Right cardiac atrium (tissue), 5 donors: ENCODE measurements at regions not wholly inside any gene's neighbourhood (a gene's known extent, or its start where the extent isn't known, plus 50 kb on each side); places are given as distances from the start of the nearest gene placed in this dataset.

Source experiments
- ATAC-seq, 2 donors: fragments of 200-7000 bp; cut with Tn5 transposase; one replicate each; pipeline versions ENCODE4 v1.8.0 to v1.9.1; 2020; ENCODE audit warnings: moderate library complexity in 2 of 2, mild to moderate bottlenecking in 1 of 2
- DNase-seq, 3 donors: peaks; one replicate each; pipeline ENCODE4 v3.0.0-alpha.2; 2020
- H3K27ac ChIP-seq: one replicate; pipeline ENCODE4 v1.5.1; 2013; ENCODE audit warnings: mild to moderate bottlenecking, low read length, control low read depth, moderate library complexity
- H3K27me3 ChIP-seq: one replicate; pipeline ENCODE4 v1.6.1; 2013; ENCODE audit not compliant: control insufficient read depth, insufficient read depth
- H3K4me1 ChIP-seq: one replicate; pipeline ENCODE4 v1.6.1; 2013; ENCODE audit warnings: low read length; ENCODE audit not compliant: control insufficient read depth, insufficient read depth
- H3K4me3 ChIP-seq: one replicate; pipeline ENCODE4 v1.5.1; 2013; ENCODE audit warnings: low read length, control low read depth
- H3K9me3 ChIP-seq: one replicate; pipeline ENCODE4 v1.6.1; 2013; ENCODE audit warnings: low read length; ENCODE audit not compliant: control insufficient read depth
- WGBS: extraction: QIAGEN DNeasy Blood & Tissue Kit; methylation state at CpG from one replicate; pipeline ENCODE4 v1.1.7; 2013; 5-methylcytosine and 5-hydroxymethylcytosine counted together
- intact Hi-C, 4 donors: fragments of 100-400 bp; cut with DNase I; formaldehyde crosslinking; loops; one replicate each; pipeline versions ENCODE4 v1.11.0 to v1.14.0; 2022 to 2023
- donor health status: healthy with polysubstance abuse.
- donor health status: DM: no; HTN: yes; CAD: no.
- donor health status: DM: no; HTN: no; CAD: no.
- donor health status: DM: no; HTN: yes; CAD: no; lungs with severe emphysema.
- donor health status: DM: yes; HTN: yes; CAD: no.

DNA sequence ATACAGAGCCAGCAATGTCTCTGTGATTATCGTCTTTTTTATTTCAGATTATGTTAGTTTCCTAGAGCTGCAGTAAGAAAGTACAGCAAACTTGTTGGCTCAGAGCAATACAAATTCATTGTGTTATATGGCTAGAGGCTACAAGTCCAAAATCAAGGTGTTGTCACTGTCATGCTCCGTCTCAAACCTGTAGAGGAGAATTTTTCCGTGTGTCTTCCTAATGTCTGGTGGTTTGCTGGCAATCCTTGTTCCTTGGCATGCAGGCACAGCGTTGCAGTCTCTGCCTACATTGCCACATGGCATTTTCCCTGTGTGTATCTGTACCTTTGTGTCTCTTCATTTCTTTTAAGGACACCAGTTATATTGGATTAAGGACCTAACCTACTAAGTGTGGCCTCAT lies 244.4 kb downstream of the LRRIQ3 start:
- Histone ChIP-seq H3K4me1 (no peaks in the 10 kb centered on the region), H3K9me3 (no peaks in the 10 kb centered on the region), H3K4me3 (no peak overlapping the region), H3K27me3 (no peaks in the 10 kb centered on the region), H3K27ac (no peak overlapping the region)
- ATAC-seq (no peak), DNase-seq (no peak)
- WGBS, result 89% methylated on average over 4 of the region's 4 CpGs
- intact Hi-C loops, result no loop called here

DNA sequence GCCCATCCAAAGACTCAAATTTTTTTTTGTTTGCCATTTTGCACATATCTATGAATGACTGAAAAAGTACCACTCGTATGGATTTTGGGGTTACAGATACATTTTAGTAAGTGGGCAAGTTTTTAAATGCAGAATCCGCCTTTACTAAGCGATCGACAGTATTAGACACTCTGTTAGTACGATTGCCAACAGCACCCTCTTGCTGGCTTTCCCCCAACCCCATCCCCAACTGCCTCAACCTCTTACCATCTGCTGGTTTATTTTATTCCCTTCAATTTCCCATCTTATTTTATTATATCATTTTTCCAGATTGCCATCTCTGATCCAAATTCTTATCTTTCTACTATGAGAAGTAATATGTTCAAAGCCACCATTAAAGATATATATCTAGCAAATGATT lies 244.8 kb downstream of the LRRIQ3 start:
- Histone ChIP-seq H3K9me3 (no peaks in the 10 kb centered on the region), H3K4me1 (no peaks in the 10 kb centered on the region), H3K27me3 (no peaks in the 10 kb centered on the region), H3K27ac (no peak overlapping the region), H3K4me3 (no peak overlapping the region)
- ATAC-seq, result no peak
- WGBS, result 92% methylated on average over 5 of the region's 5 CpGs
- intact Hi-C loops, result no loop called here
- DNase-seq, result no peak

DNA sequence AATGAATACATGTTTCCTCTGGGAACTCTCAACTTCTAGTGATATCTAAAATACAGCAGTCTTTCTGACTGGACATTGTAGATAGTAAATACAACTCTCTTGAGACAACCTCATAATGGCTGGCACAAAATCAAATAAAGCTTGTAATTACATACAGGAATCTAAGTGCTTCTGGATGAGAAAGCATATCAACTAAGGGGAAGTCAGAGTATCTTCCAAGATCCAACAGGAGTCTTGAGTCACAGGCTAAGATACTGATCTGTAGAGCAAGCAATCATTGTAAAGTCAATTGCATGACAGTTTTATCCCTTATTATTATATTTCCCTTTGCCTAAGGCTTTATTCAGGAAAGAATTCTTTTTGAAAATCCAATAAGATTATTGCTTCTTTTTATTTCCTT lies 249.9 kb downstream of the LRRIQ3 start:
- H3K4me3 ChIP-seq, result no peak overlapping the region
- no peak for DNase-seq
- intact Hi-C loops, result no loop called here
- no peak overlapping the region for H3K27ac ChIP-seq
- H3K9me3 ChIP-seq, result no peaks in the 10 kb centered on the region
- no peaks in the 10 kb centered on the region for H3K4me1 ChIP-seq
- no peak for ATAC-seq
- no peaks in the 10 kb centered on the region for H3K27me3 ChIP-seq

DNA sequence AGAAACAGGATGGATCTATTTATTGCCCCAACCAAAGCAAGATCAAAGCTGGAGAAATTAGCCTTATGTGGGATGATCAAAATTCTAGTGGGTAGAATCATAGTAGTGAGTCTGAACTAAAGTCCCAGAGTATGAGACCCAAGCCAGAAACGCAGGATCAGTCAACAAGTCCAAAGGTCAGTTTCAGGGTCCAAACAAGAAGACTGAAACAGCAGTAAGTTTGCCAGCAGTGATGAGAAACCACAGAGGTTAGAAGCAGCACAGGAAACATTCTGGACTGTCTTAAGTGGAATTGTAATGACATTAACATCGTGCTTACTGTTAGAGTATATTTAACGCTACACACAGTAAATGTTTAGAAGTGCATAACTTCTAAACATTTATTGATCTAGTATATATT lies 251.0 kb downstream of the LRRIQ3 start:
- ATAC-seq (no peak), DNase-seq (no peak)
- intact Hi-C loops, result no loop called here
- Histone ChIP-seq H3K27ac (no peak overlapping the region), H3K9me3 (no peaks in the 10 kb centered on the region), H3K4me1 (no peaks in the 10 kb centered on the region), H3K27me3 (no peaks in the 10 kb centered on the region), H3K4me3 (no peak overlapping the region)
- 84% methylated on average over 3 of the region's 3 CpGs for whole genome bisulfite sequencing

DNA sequence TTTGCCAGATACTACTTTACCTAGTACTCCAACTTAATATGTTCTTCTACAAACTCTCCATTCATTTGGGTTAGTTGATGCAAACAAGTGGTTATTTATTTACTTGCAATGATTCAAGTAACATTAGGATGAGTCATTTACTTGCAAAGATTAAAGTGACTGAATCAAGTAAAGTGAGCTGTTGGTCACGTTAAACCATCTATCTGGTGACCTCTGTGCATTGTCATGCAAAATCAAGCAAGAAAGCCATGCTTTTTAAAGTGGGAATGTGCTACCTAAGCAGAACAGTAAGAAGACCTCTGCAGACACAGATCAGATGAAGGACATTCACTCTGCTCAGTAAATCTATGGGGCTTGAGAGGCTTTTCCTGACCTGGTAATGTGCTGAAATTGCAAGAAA lies 254.7 kb downstream of the LRRIQ3 start:
- no peak for DNase-seq
- Histone ChIP-seq H3K4me1 (no peaks in the 10 kb centered on the region), H3K9me3 (no peaks in the 10 kb centered on the region), H3K4me3 (no peak overlapping the region), H3K27me3 (no peaks in the 10 kb centered on the region), H3K27ac (no peak overlapping the region)
- WGBS, result 27% methylated on average over 1 of the region's 1 CpG
- no peak for ATAC-seq
- intact Hi-C loops, result no loop called here

DNA sequence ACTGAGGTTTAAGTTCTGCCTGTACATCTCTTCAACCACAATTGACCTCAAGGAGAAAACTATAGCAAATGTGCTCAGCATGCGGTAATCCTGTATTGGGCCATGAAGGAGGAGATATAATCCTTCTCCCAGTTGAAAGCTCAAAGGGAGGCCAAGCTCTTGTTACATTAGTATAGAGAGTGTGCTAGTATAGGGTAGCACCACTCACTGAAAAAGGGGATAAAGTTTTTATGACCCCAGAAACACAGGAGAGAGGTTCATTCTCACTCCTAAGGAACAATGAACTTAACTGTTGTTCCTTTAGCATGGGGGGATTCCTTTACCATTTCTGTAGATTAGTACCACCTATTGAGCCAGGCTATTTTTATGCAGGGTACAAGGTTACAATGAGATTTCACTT lies 267.7 kb downstream of the LRRIQ3 start:
- no peak for ATAC-seq
- WGBS, result 92% methylated on average over 1 of the region's 1 CpG
- H3K27ac ChIP-seq, result no peak overlapping the region
- H3K4me3 ChIP-seq, result no peak overlapping the region
- intact Hi-C loops, result no loop called here
- H3K27me3 ChIP-seq, result no peaks in the 10 kb centered on the region
- no peaks in the 10 kb centered on the region for H3K9me3 ChIP-seq
- no peaks in the 10 kb centered on the region for H3K4me1 ChIP-seq
- DNase-seq, result no peak

DNA sequence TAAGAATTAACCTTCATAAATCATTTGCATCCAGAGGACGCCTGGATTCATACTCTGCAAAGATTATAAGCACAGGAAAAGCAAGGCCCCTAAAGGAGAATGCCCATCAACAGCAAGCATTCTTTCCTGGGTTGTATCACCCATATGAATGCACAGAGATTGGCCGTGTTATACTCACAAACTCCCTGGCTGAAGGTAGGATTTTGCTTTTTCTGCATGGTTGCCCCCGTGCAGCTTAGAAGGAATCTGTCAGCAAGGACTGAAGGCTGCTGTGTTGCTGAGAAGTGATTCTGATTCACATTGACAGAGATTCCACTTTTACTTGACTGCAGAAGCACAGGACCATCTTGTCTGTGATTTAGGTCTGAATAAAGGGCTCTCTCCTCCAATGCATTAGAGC lies 283.0 kb downstream of the LRRIQ3 start:
- no peak for ATAC-seq
- Histone ChIP-seq H3K27ac (no peak overlapping the region), H3K27me3 (no peaks in the 10 kb centered on the region), H3K9me3 (no peaks in the 10 kb centered on the region), H3K4me1 (no peaks in the 10 kb centered on the region), H3K4me3 (no peak overlapping the region)
- 40% methylated on average over 3 of the region's 3 CpGs for WGBS
- intact Hi-C loops, result no loop called here
- no peak for DNase-seq

DNA sequence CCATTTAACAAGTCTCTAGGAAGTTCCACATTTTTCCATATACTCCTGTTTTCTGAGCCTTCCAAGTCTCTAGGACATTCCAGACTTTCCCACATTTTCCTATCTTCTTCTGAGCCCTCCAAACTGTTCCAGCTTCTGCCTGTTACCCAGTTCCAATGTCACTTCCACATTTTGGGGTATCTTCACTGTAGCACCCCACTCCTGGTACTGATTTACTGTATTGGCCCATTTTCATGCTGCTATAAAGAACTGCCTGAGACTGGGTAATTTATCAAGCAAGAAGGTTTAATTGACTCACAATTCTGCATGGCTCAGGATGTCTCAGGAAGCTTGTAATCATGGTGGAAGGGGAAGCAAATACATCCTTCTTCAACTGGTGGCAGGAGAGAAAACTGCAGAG lies 285.0 kb downstream of the LRRIQ3 start:
- H3K4me1 ChIP-seq, result no peaks in the 10 kb centered on the region
- no peak for ATAC-seq
- no peak for DNase-seq
- no peaks in the 10 kb centered on the region for H3K27me3 ChIP-seq
- intact Hi-C loops, result no loop called here
- H3K9me3 ChIP-seq, result no peaks in the 10 kb centered on the region
- H3K4me3 ChIP-seq, result no peak overlapping the region
- H3K27ac ChIP-seq, result no peak overlapping the region

DNA sequence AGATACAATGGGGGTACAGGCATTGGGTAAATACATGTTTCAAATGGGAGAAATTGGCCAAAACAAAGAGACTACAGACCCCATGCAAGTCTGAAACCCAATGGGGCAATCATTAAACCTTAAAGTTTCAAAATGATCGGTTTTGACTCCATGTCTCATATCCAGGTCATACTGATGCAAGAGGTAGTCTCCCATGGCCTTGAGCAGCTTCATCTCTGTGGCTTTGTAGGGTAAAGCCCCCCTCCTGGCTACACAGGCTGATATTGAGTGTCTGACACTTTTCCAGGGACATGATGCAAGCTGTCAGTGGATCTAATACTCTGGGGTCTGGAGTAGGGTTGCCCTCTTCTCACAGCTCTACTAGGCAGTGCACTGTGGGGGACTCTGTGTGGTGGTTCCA lies 286.1 kb downstream of the LRRIQ3 start:
- no peak for ATAC-seq
- H3K27me3 ChIP-seq, result no peaks in the 10 kb centered on the region
- no peak overlapping the region for H3K4me3 ChIP-seq
- intact Hi-C loops, result no loop called here
- H3K9me3 ChIP-seq, result no peaks in the 10 kb centered on the region
- DNase-seq, result no peak
- WGBS, result 96% methylated on average over 1 of the region's 1 CpG
- no peak overlapping the region for H3K27ac ChIP-seq
- no peaks in the 10 kb centered on the region for H3K4me1 ChIP-seq

DNA sequence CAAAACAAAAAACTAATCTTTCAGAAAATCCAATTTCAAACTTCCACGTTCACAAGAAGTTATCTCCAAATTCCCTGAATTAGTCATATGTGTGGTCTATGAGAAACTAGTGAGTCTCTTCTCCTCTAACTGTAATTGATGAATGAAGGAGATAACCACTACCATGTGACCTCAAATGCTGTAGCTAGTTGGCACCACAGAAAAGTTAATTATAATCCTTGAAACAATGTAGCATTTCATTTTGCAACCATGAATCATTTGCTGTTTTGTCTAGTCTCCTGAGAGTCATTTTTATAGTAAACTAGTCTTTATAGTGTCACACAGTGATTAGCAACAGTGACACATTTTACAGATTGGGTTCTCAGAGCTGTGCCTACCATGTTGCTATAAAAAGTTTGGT lies 287.5 kb downstream of the LRRIQ3 start:
- no peak overlapping the region for H3K27ac ChIP-seq
- intact Hi-C loops, result no loop called here
- H3K9me3 ChIP-seq, result no peaks in the 10 kb centered on the region
- ATAC-seq, result no peak
- H3K4me1 ChIP-seq, result no peaks in the 10 kb centered on the region
- H3K4me3 ChIP-seq, result no peak overlapping the region
- no peak for DNase-seq
- H3K27me3 ChIP-seq, result no peaks in the 10 kb centered on the region
- WGBS, result 62% methylated on average over 1 of the region's 1 CpG

DNA sequence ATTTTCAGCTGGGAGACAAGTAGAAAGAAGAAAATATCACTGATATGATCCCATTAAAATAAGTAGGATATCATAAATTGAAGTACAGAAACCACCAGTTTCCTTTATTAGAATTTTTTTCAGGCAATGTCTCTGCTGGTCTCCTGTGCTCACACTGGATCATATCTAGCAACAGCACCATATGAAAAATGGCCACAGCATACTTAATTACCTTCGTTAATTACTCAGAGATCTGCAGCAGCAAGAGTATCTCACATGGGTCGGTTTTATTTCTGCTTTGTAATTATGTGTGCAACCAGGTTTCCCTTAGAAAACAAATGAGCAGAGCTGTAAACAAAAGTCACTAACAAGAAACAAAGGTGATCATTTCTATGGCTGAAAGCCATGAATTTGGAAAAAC lies 287.9 kb downstream of the LRRIQ3 start:
- 70% methylated on average over 2 of the region's 2 CpGs for WGBS
- H3K9me3 ChIP-seq, result no peaks in the 10 kb centered on the region
- ATAC-seq, result no peak
- no peaks in the 10 kb centered on the region for H3K27me3 ChIP-seq
- intact Hi-C loops, result no loop called here
- DNase-seq, result no peak
- no peak overlapping the region for H3K27ac ChIP-seq
- no peaks in the 10 kb centered on the region for H3K4me1 ChIP-seq
- no peak overlapping the region for H3K4me3 ChIP-seq

DNA sequence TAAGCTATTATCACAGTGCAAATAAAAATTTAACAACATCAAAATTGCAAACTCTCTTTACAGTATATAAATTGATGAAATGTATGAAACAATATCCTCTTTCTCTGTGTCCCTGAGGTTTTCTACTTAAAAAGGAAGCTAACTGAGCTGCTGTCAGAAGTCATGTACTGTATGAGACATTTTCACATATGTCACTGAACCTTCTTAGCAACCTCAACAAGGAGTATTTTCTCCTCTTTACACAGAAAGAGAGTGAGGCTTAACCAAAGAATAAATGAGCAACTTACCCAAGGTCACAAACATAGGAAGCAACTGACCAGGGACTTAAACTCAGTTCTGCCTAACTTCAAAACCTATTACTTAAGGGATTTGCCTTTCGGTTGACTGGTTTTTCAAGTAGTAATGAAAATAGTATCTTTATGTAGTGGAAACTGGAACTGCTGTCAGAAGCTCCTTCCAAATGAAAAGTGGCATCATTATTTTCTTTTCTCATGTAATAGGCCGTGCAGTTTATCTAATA lies 288.9 kb downstream of the LRRIQ3 start:
- Histone ChIP-seq H3K27me3 (no peaks in the 10 kb centered on the region), H3K4me1 (no peaks in the 10 kb centered on the region), H3K27ac (no peak overlapping the region), H3K4me3 (no peak overlapping the region), H3K9me3 (no peaks in the 10 kb centered on the region)
- DNase-seq, result no peak
- intact Hi-C loops, result no loop called here
- 80% methylated on average over 2 of the region's 2 CpGs for WGBS
- ATAC-seq, result no peak
